ENCODE measurements at regions not wholly inside any gene's neighbourhood (a gene's known extent, or its start where the extent isn't known, plus 50 kb on each side); places are given as distances from the start of the nearest gene placed in this dataset.

- Histone ChIP-seq H3K36me3 (no peaks in the 10 kb centered on the region), H3K27ac (no peak overlapping the region), H3K4me3 (no peak overlapping the region), H3K27me3 (no peaks in the 10 kb centered on the region), H3K9me3 (peaks cover 0 to 3% (median 0%) of the 10 kb centered on the region in 11 donors), H3K4me1 (no peaks in the 10 kb centered on the region)
- ATAC-seq (no peak), DNase-seq (no peak)
- 79 to 86% methylated on average over 4 of the region's 4 CpGs for WGBS, 2 donors
- TF ChIP-seq CTCF (IDR thresholded peaks at IDR 0.05): no peak
- intact Hi-C loops (cut with DNase I): no loop called here
Measured at GRCh38 chr2:103780088-103780702, 1018.4 kb downstream of the TMEM182 start.

GRCh38 chr2:103781313-103781712 is 1019.5 kb downstream of the TMEM182 start:
- Histone ChIP-seq H3K27ac (no peak overlapping the region), H3K36me3 (no peaks in the 10 kb centered on the region), H3K9me3 (peaks cover 0 to 2% (median 0%) of the 10 kb centered on the region in 11 donors), H3K4me1 (no peaks in the 10 kb centered on the region), H3K27me3 (no peaks in the 10 kb centered on the region), H3K4me3 (no peak overlapping the region)
- WGBS, 2 donors: 62 to 79% methylated on average over 2 of the region's 2 CpGs
- ATAC-seq (no peak), DNase-seq (no peak)
- TF ChIP-seq CTCF (IDR thresholded peaks at IDR 0.05): no peak
- intact Hi-C loops (cut with DNase I): no loop called here

GRCh38 chr2:103784261-103784660 is 1022.4 kb downstream of the TMEM182 start:
- no peaks in the 10 kb centered on the region for H3K36me3 ChIP-seq
- H3K4me3 ChIP-seq: no peak overlapping the region
- H3K4me1 ChIP-seq: peaks cover 0 to 10% (median 0%) of the 10 kb centered on the region in 9 donors
- peaks cover 0 to 2% (median 0%) of the 10 kb centered on the region in 11 donors for H3K9me3 ChIP-seq
- no peak for DNase-seq
- intact Hi-C loops (cut with DNase I): no loop called here
- no peaks in the 10 kb centered on the region for H3K27me3 ChIP-seq
- TF ChIP-seq CTCF (IDR thresholded peaks at IDR 0.05): no peak
- H3K27ac ChIP-seq: no peak overlapping the region
- no peak for ATAC-seq
- 61 to 65% methylated on average over 2 of the region's 2 CpGs for WGBS, 2 donors

GRCh38 chr2:103785432-103785831 is 1023.6 kb downstream of the TMEM182 start:
- TF ChIP-seq CTCF (IDR thresholded peaks at IDR 0.05): no peak
- intact Hi-C loops (cut with DNase I): no loop called here
- no peak overlapping the region for H3K4me3 ChIP-seq
- no peak for DNase-seq
- no peak overlapping the region for H3K27ac ChIP-seq
- 14 to 24% methylated on average over 1 of the region's 1 CpG for WGBS, 2 donors
- H3K9me3 ChIP-seq: peaks cover 0 to 2% (median 0%) of the 10 kb centered on the region in 11 donors
- H3K4me1 ChIP-seq: peaks cover 0 to 10% (median 0%) of the 10 kb centered on the region in 9 donors
- ATAC-seq: no peak
- H3K27me3 ChIP-seq: no peaks in the 10 kb centered on the region
- H3K36me3 ChIP-seq: no peaks in the 10 kb centered on the region

Measured in heart right ventricle (tissue), 16 donors.